GM12878 (cell line): ENCODE measurements at regions not wholly inside any gene's neighbourhood (a gene's known extent, or its start where the extent isn't known, plus 50 kb on each side); places are given as distances from the start of the nearest gene placed in this dataset.

Source experiments
- BRCA1 ChIP-seq: IDR thresholded peaks from 2 replicates; pipeline ENCODE4 v1.6.1; 2011; ENCODE audit warnings: low read depth, low read length, improper control_type of control experiment
- SP1 ChIP-seq: IDR thresholded peaks from one replicate; pipeline ENCODE4 v1.6.1; 2011; ENCODE audit warnings: low read depth, low read length
- TF ChIP-seq, protein P1 (sequence below): IDR thresholded peaks from 2 replicates; pipeline ENCODE4 v1.6.1; 2012; ENCODE audit warnings: mild to moderate bottlenecking, low read depth, low read length

DNA sequence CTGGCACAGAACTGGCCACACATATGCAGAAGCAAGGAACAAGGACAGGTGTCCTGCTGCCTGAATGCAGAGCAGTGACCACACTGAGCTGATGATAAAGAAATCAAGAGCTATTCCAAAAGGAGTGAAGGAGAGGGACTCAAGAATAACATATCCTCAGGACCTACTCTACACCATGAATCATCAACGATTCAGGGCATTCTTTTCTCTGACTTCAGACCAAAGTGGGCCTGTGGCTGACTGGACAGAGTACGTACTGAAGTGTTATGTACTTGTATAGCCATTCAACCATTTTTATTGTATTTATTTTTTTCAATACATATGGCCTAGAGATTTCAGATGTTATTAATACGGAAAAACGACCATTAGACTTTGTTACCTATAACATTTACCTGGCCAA, 177.5 kb upstream of the TMTC1 start:
- TF ChIP-seq BRCA1 (no peak), SP1 (no peak)
- TF ChIP-seq, protein P1, sequence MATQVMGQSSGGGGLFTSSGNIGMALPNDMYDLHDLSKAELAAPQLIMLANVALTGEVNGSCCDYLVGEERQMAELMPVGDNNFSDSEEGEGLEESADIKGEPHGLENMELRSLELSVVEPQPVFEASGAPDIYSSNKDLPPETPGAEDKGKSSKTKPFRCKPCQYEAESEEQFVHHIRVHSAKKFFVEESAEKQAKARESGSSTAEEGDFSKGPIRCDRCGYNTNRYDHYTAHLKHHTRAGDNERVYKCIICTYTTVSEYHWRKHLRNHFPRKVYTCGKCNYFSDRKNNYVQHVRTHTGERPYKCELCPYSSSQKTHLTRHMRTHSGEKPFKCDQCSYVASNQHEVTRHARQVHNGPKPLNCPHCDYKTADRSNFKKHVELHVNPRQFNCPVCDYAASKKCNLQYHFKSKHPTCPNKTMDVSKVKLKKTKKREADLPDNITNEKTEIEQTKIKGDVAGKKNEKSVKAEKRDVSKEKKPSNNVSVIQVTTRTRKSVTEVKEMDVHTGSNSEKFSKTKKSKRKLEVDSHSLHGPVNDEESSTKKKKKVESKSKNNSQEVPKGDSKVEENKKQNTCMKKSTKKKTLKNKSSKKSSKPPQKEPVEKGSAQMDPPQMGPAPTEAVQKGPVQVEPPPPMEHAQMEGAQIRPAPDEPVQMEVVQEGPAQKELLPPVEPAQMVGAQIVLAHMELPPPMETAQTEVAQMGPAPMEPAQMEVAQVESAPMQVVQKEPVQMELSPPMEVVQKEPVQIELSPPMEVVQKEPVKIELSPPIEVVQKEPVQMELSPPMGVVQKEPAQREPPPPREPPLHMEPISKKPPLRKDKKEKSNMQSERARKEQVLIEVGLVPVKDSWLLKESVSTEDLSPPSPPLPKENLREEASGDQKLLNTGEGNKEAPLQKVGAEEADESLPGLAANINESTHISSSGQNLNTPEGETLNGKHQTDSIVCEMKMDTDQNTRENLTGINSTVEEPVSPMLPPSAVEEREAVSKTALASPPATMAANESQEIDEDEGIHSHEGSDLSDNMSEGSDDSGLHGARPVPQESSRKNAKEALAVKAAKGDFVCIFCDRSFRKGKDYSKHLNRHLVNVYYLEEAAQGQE: no peak
